Right atrium auricular region (tissue), 2 donors: ENCODE measurements at regions not wholly inside any gene's neighbourhood (a gene's known extent, or its start where the extent isn't known, plus 50 kb on each side); places are given as distances from the start of the nearest gene placed in this dataset.

Experiments used
- DNase-seq: peaks from one replicate; pipeline ENCODE4 v3.0.0-alpha.2; 2019; ENCODE audit warnings: low spot score
- H3K27ac ChIP-seq, 2 donors: fragments of 200-600 bp; sonication (generic); 1 replicate in 1 of 2; 2 replicates in 1 of 2; pipeline ENCODE4 v1.5.1; 2016 to 2019
- H3K27me3 ChIP-seq, 2 donors: fragments of 200-600 bp; sonication (generic); one replicate each; pipeline versions ENCODE4 v1.5.1 to v1.6.0; 2017 to 2019
- H3K36me3 ChIP-seq: fragments of 200-600 bp; sonication (generic); one replicate; pipeline ENCODE4 v1.5.1; 2016
- H3K4me1 ChIP-seq, 2 donors: fragments of 200-600 bp; sonication (generic); one replicate each; pipeline versions ENCODE4 v1.5.1 to v1.6.0; 2017 to 2019
- H3K4me3 ChIP-seq, 2 donors: fragments of 200-600 bp; sonication (generic); 1 replicate in 1 of 2; 2 replicates in 1 of 2; pipeline ENCODE4 v1.5.1; 2017 to 2019; ENCODE audit warnings: mild to moderate bottlenecking in 1 of 2, moderate library complexity in 1 of 2
- H3K9me3 ChIP-seq, 2 donors: fragments of 200-600 bp; sonication (generic); one replicate each; pipeline ENCODE4 v1.5.1; 2019
- CTCF ChIP-seq, 2 donors: fragments of 200-600 bp; sonication (generic); IDR thresholded peaks; one replicate each; pipeline ENCODE4 v1.5.1; 2019; ENCODE audit warnings: antibody characterized with exemption in 2 of 2

GRCh38 chr5:114581136-114581535 is 219.3 kb downstream of the KCNN2 start:
- Histone ChIP-seq H3K4me1 (no peaks in the 10 kb centered on the region), H3K27me3 (no peaks in the 10 kb centered on the region), H3K36me3 (no peaks in the 10 kb centered on the region), H3K27ac (no peak overlapping the region), H3K9me3 (peaks cover 0 to 8% of the 10 kb centered on the region in 2 donors), H3K4me3 (no peak overlapping the region)
- TF ChIP-seq CTCF (IDR thresholded peaks at IDR 0.05): no peak
- DNase-seq: no peak

- Histone ChIP-seq H3K36me3 (no peaks in the 10 kb centered on the region), H3K27ac (no peak overlapping the region), H3K4me1 (no peaks in the 10 kb centered on the region), H3K4me3 (no peak overlapping the region), H3K9me3 (no peaks in the 10 kb centered on the region), H3K27me3 (no peaks in the 10 kb centered on the region)
- no peak for TF ChIP-seq CTCF (IDR thresholded peaks at IDR 0.05)
- DNase-seq: no peak
These were observed 204.0 kb downstream of the KCNN2 start for GRCh38 chr5:114565871-114566270.

- Histone ChIP-seq H3K27ac (no peak overlapping the region), H3K4me3 (no peak overlapping the region), H3K27me3 (no peaks in the 10 kb centered on the region), H3K36me3 (no peaks in the 10 kb centered on the region), H3K4me1 (no peaks in the 10 kb centered on the region), H3K9me3 (no peaks in the 10 kb centered on the region)
- no peak for DNase-seq
- no peak for TF ChIP-seq CTCF (IDR thresholded peaks at IDR 0.05)
These were observed 203.3 kb downstream of the KCNN2 start for GRCh38 chr5:114565139-114565538.

GRCh38 chr5:114561415-114561814 is 199.5 kb downstream of the KCNN2 start:
- Histone ChIP-seq H3K9me3 (no peaks in the 10 kb centered on the region), H3K27me3 (no peaks in the 10 kb centered on the region), H3K27ac (no peak overlapping the region), H3K4me3 (no peak overlapping the region), H3K36me3 (no peaks in the 10 kb centered on the region), H3K4me1 (no peaks in the 10 kb centered on the region)
- no peak for DNase-seq
- no peak for TF ChIP-seq CTCF (IDR thresholded peaks at IDR 0.05)
